HUDEP-2 (cell line): ENCODE measurements at regions not wholly inside any gene's neighbourhood (a gene's known extent, or its start where the extent isn't known, plus 50 kb on each side); places are given as distances from the start of the nearest gene placed in this dataset.
"Not testable (repeated sequence)": the region's sequence is repeated elsewhere in the genome, so short reads cannot be mapped to it uniquely, and the experiment has no call there.

Source experiments
- DNase-seq, 76 experiments: peaks; one replicate each; lab custom pipeline; 2025; ENCODE audit not compliant: unreplicated experiment in 76 of 76; lab: John Stamatoyannopoulos, UW

DNA sequence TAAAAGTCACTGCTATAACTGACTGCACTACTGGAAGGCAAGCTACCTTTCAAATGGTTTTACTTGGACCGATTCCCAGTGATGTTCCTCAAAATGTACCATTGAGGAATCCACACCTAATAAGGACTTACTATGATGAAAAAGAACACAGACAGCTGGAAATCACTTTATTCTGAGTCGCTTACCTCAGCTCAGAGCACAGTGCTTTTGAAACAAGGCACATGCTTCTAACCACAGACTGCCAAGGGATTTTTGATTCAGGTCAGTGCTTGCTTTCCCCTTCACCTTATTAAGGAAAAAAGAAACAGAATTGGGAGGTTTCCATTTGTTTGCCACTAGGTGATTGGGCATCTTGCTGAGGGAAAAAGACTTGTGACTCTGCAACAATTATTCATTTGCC lies 707.5 kb upstream of the FSHR start:
- no peak for DNase-seq

DNA sequence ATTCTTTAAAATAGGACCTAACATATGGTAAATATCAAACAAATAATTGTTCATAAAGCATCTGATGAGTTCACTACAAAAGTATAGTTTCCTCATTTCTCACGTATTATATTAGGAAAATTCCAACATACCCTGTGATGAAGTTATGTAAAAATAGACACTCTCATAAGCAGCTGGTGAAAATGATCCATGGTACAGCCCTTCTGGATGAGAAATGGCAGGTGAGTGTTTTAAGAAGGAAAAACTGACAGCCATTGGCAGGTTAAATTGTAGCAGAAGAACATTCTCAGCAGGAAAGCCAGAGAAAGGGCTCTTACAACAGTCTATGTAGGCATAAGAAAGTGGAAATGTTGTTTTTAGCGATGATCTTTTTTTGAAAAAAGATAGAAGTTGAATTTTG lies 706.5 kb upstream of the FSHR start:
- DNase-seq = no peak

DNA sequence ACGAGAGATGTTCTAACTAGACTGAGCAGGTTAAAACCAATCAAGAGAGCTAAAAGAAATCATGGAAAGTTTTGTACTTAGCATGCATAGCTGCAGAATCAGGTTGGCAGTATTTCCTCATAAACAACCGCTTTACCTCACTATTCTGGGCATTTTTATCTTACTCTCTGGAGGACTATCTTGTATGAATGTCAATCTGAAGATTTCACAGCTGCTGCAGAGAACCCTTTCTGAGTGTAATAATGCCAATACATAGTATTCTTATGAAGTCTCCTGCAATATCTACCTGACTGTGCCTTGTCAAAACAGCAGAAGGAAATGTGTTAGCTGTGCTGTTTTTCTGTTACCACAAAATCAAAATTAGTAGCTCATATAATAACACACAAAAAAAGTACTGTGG lies 705.9 kb upstream of the FSHR start:
- no peak for DNase-seq

DNA sequence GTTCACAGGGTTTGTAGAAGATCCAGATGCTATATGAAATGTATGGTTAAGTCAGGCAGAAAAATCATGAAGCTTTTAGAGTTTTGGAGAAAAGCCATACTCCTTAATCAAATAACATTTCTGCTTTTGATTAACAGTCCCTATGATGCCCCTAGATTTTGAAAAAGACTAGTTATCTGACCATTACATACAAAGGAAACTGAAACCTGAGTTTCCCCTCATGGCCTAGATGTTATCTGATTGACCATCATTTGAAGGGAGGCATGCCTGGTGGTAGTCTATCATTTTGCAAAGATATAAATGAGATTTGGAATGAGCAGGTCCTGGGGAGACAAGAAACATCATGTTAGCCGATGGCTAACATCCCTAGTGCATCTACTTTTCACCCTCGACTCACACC lies 704.3 kb upstream of the FSHR start:
- DNase-seq = no peak

DNA sequence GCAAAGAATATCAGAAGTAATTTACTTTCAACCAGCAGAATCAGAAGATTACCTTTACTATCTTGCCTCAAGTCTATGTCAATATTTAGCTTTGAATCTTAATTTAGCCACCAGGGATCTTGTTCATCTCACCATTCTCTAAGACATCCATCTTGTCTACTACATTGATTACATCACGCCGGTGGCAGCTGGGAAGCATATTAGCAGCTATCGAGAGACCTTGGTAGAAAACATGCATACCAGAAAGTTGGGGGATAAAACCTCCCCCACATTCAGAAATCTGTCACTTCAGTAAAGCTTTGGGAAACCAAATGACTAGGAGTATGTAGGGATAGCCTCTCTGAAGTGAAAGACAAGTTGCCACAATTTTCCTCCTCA lies 703.8 kb upstream of the FSHR start:
- no peak for DNase-seq

DNA sequence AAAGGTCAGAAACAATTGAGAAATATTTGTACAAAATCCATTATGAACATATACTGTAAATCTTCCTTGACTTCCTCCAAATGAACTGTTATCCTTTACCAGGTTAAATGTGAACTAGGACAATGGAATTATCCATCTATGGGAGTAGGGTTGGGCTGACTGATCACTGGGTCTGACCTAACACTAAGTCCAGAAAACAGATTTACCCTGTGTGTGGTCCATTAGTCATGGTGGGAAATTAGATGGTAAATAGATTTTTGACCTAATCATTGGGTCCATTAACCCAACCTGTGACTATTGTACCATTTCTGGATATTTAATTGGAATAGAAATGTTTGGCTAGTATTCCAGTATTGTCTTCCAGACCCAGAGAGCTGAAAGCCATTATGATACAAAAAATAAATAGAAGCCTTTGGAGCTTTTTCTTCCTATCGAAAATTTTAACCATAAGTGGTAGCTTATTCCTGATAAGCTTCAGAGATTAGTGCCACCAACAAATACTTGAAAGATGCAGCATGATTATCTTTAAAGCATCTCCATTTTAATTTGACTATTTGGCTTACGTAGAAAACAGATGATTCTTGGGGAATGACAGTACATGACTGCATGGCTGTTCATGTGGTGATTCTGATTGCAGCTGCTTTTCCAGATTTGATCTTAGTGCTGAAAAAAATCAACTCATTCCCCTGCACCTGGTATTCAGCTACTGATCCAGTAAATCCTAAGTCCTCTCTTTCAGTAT lies 703.2 kb upstream of the FSHR start:
- DNase-seq = no peak

DNA sequence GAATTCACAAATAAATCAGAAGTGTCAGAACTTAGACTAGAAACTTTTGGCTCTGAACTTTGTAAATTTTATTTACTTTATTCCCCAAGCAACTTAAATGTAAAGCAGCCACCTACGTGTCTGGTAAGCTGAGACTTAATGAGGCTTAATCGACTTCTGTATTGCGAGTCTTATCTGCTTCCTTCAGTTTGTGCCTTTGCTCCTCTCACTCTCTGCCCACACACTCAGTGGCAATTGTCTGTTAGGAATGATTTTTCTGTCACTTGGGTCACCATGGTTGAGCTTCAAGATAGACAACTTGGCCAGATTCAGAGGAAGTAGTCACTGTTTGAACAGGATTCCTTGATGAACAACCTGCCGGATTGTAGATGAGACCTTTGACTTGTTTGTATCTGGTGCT lies 691.4 kb upstream of the FSHR start:
- no peak for DNase-seq

DNA sequence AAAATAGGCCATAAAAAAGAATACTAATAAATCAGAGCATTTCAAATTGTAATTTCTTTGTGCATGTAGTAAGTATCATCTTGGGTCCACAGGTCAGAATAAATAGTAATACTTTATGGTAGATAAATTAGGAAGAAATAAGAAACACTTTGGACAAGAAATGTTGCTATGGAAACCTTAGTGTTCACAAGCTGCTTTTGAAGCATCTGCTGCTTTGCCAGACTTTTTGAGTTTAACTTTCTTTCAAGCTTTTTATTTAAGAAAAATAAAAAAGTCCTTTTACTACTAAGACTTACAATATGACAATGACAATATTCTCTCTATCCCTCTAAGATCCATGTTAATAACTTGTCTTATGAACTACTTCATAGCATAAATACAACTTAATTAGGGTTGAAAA lies 690.7 kb upstream of the FSHR start:
- DNase-seq = no peak

DNA sequence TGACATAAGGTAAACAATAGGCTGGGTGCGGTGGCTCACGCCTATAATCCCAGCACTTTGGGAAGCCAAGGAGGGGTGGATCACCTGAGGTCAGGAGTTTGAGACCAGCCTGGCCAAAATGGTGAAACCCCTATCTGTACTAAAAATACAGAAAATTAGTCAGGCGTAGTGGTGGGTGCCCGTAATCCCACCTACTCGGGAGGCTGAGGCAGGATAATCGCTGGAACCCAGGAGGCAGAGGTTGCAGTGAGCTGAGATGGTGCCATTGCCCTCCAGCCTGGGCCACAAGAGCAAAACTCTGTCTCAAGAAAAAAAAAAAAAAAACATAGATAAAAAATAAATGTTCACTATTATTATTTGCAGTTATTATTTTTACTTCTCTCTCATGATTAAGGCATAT lies 689.8 kb upstream of the FSHR start:
- not testable (repeated sequence) for DNase-seq

DNA sequence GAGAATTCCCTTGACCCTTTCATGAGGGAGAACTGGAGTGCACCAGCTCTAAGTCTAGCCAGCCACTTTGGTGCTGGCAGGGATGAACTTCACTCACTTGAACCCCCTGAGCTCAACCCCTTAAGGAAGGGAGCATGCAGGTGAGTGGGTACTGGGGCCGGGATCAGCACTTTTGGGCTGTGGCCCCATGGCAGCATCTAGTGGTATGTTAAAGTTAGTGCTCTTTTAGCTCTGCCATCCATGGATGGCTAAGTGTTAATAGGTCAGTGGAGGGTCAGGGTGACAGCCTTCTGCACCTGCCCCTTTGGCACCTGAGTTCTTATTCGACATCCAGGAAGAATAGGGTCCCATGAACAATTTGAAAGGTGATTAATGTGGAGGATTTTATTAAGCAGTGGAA lies 689.0 kb upstream of the FSHR start:
- no peak for DNase-seq

DNA sequence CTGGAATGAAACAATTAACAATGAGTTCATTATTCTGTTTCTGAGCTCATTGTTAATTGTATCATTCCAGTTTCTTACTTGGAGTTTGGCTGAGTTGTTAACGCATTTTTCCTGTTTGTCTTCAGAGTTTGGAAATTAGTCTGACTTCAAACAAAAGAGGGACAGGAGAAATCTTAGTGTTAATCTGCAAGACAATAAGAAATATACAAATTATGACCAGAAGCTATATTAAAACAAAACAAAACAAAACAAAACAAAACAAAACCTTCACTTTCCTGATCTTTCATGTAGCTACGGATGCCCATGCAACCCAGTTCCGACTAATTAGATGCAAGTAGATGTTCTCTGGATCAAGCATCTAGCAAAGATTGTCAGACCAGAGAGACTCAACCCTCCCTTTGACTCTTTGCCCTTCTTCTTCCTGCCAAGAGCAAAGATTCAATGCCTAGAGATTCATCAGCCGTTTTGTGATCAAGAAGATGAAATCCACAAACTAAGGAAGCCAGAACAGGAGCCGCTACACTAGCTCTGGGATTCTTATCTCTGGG lies 686.2 kb upstream of the FSHR start:
- DNase-seq = no peak

DNA sequence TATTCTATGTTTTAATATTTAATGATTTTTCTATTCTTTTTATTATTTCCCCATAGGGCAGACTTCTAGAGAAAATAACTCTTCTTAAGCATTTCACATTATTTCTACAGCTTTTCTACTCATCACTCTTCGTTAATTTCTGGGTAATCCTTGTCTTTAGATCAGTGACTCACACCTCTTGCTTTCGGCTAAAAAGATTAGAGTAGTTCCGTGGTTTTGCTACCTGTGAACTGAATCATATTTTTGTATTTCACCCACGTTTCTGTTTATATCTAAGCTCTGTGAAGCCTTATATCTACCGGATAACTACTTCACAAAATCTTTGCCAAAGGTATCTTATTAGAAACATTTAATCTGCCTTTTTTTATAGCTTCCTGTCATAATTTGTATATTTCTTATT lies 685.5 kb upstream of the FSHR start:
- no peak for DNase-seq

DNA sequence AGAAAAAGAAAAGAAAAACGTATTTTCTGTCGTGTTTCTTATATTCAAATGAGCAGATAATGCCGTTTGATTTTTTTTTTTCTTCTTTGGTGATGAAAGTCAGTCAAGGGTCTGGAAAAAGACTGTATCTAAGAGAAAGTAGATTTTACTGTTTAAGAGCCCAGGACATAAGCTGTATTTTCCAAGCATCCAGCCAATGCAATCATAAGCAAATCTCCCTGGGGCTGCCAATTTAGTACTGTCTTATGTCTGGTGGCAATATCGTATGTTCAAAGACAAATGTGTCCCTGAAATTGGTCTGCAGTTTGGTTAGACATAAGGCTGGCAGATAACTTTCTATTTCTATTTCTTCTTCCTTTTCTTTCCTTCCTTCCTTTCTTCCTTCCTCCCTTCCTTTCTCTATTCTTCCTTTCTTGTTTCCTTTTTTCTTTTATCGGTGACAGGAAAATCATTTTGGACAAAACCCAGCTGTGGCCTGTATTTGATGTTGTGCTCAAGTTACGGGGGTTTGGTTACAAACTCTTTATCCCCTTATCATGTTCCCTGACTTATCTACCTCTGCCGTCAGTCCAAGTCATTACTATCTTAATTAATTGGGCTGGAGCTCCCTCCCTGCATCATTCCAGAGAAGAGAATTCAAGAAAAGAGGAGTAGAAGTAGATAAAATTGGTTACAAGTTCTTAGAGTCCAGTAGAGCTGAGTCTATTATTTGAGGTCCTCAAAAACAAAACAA lies 683.4 kb upstream of the FSHR start:
- no peak for DNase-seq

DNA sequence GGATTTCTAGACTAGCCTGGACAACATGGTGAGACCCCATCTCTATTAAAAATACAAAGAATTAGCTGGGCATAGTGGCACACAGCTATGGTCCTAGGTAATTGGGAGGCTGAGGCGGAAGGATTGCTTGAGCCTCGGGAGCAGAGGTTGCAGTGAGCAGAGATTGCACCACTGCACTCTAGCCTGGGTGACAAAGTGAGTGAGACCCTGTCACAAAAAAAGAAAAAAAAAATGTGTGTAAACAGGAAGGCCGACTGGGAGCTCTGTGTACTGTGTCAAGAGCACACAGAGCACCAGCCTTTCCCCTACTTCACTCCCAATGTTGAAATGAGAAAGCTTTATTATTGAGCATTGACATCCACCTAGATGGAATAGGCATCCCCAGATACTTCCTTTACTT lies 681.7 kb upstream of the FSHR start:
- DNase-seq = no peak

DNA sequence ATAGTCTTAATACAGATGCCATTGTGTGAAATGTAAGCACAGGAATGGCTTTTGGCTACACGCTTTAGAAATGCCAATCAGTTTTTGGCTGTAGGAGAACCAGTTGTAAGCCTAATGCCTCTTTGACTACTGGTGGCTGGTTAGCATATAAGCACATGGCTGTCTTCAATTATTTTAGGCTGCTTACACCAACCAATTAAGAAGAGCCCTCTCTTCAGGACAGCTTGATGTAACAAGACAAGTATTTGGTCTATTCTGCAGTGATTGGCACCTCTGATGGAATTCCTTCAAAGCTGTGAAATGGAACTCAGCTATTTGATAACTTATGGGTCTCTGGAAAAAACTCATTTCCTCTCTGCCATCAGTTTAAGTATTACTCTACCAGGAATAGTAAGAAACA lies 680.1 kb upstream of the FSHR start:
- no peak for DNase-seq

DNA sequence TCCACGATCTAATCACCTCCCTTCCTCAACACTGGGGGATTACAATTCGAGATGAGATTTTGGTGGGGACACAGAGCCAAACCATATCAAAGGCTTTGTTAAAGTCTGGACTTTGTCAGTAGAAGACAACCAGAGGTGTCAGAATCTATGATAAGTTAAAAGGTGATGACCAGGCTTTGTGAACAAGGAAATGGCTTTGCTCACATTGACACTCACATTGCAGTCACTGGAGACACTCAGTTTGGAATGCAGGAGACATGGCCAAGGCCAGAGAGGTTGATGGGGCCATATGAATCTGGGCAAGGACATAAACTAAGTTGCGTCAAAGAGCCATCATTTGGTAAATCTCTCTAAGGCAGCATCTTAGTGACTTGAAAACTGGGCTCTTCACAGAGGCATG lies 678.2 kb upstream of the FSHR start:
- DNase-seq = no peak

DNA sequence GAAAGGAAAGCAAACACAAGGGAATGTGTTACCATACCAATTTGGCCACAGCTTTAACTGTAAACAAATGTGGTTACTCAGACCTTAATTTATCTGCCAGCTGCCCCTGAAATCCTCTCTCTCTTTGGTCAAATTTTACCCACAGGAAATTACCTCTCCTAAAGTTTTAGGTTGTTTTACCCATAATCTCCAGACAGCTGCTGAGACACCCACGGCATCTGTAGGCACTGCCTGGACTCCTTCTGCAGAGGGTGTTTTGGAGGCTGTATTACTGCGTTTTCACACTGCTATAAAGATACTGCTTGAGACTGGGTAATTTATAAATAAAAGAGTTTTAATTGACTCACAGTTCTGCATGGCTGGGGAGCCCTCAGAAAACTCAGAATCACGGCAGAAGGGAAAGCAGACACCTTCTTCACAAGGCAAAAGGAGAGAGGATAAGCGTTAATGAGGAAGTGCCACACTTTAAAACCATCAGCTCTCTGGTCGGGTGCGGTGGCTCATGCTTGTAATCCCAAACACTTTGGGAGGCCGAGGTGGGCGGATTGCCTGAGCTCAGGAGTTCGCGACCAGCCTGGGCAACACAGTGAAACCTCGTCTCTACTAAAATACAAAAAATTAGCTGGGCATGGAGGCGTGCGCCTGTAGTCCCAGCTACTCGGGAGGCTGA lies 677.5 kb upstream of the FSHR start:
- no peak for DNase-seq

DNA sequence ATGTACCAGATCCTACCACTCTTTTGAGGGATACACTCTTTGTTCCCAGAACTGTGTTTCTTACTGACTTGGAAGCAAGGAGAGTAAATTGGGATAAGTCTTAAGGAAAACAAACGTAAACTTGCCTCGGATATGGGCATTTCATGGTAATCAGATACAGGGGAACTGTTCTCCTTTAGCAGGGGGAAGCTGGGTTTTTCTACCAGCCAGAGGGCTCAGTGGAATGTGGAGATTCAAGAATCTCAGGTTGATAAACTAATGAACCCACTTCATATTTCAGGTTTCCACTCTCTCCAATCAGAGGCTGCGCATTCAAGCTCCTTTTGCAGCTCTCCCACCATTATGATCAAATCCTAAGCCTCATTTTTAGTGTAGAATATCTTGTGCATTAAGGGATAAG lies 676.5 kb upstream of the FSHR start:
- DNase-seq = no peak

DNA sequence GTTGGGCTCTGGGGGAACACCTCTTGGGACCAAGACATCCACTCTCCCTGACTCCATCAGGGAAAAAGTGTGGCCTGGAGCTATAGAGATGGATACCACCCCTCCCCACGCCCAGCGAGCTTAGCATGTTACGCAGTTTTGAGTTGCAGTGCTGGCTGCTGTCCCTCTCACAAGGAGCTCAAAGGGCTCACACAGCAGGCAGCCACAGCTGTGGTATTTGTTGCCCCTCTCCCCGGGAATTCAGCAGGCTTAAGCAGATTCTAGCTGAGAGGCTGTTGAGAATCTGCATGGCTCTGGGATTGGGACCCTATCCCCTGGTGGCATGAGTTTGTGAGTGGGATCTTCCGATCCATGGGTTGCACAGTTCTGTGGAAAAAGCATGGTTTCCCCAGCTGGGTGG lies 673.1 kb upstream of the FSHR start:
- no peak for DNase-seq

DNA sequence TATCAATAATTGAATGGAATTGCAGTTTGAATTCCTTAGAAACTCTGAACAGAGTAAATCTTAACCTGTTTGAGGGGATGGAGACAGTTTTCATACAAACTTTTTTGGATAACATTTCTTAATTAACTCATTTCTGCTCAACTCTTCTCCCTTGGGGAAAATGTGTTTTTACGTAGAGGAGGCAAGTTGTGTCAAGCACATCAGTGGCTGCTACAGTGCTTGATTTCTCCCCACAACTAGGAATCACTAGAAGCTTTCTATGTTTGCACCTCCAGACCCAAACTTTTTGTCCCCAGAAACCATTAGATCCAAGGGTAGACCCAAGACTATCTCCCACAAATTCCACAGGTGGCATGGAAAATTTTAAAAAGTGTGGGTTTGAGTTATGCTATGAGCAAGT lies 658.9 kb upstream of the FSHR start:
- no peak for DNase-seq

DNA sequence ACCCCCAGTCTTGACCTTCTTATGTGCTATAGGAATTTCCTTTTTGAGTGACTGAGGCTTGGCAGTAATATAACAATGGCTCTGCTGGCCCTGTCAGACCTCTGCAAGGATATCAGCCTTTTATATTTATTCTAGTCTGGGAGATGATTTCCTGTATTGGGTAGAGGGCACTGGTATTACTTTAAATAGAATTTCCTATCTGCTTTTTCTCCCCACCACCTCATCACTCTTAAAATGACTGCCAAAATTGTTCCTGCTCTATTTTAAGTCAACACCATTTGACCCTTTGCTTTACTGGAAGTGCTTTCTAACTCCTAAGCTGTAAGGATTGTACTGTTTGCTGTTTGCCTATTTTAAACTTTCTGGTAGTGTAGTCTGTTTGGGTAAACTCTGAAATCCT lies 658.4 kb upstream of the FSHR start:
- no peak for DNase-seq

DNA sequence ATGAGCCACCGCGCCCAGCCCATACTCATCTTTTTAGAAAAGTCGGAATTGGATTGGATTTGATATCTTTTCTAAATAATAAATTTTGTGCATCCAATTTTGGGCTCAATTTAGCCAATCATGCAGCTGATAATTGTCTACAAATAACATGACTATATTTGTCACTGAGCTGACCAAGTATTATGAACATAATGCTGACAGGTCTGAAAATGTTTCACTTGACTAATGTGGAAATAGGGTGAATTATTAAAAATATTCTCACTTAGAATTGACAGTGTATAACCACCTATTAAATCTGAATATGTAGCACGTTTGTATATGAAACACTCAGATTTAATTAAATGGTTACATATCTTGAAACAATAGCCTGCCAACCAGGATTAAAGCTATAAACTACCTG lies 657.2 kb upstream of the FSHR start:
- no peak for DNase-seq
